Stromal cell of bone marrow (primary cell): ENCODE measurements at regions not wholly inside any gene's neighbourhood (a gene's known extent, or its start where the extent isn't known, plus 50 kb on each side); places are given as distances from the start of the nearest gene placed in this dataset.

ENCODE experiments used
- DNase-seq: peaks from one replicate; pipeline ENCODE4 v3.0.0-alpha.2; 2012; ENCODE audit warnings: low read depth

DNA sequence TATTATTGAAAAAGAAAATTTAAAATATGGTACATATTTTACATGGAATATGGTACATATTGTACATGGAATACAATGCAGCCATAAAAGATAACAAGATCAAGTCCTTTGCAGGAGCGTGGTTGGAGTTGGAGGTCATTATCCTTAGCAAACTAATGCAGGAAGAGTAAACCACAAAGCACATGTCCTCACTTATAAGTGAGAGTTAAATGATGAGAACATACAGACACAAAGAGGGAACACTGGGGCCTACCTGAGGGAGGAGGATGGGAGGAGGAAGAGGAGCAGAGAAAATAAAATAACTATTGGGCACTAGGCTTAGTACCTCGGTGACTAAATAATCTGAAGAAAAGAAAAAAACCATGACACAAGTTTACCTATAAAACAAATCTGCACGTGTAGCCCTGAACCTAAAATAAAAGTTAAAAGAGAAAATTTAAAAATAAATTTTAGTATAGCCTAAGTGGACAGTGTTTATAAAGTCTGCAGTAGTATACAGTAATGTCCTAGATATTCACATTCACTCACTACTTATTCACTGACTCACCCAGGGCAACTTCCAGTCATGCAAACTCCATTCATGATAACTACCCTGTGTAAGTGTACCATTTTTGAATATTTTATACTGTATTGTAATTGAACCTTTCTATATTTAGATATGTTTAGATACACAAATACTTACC, 204.4 kb downstream of the FAM76B start:
- DNase-seq = no peak

DNA sequence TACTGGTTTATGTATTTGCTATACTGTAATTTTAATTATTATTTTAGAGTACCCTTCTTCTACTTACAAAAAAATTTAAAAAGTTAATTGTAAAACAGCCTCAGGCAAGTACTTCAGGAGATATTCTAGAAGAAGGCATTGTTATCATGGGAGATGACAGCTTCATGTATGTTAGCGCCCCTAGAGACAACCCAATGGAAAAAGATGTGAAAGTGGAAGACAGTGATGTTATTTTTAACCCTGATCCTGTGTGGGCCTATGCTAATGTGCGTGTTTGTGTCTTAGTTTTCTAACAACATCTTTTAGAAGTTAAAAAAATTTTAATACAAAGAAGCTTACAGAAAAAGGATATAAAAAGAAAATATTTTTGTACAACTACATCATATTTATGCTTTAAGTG, 205.0 kb downstream of the FAM76B start:
- DNase-seq = no peak

DNA sequence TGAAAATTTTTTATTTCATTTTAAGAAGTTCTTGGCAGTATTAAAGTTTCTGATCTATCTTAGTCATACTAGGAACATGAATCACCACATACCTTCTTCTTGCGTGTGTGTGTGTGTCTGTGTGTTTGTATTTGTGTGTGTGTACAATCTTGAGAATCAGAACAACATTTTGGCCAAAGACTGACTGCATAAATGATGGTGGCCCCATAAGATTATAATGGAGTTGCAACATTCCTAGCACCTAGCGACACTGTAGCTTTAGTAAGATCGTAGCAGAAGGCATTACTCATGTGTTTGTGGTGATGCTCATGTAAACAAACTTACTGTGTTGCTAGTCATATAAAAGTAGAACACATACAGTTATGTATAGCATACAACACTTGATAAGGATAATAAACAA, 205.4 kb downstream of the FAM76B start:
- no peak for DNase-seq

DNA sequence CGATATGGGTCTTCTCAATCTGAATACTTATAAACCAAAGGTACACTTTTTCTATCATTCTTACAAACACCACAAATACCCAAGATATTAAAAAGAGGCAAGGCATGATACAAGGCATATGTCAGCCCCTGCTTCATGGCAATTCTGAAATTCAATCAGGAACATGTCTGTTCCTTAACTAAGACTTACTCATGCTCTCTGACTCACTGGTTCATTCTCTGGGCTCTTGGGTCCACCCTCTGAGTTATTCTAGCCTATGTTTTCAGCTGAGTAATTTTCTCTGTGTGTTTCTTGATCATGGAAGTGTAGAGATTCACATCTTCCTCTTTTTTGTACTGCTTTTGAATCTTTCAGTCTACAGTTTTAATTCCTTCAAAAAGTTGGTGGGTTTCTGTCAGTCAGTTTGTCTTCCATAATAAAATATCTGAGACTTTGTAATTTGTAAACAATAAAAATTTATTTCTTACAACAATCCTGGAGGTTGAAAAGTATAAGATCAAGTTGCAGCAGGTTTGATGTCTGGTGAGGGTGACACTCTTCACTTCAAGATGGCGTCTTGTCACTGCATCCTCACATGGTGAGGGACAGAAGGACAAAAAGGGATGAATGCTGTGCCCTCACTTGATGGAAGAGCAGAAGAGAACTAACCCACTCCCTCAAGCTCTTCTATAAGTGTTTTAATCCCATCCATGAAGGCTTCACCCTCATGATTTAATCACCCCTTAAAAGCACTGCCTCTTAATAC, 211.7 kb downstream of the FAM76B start:
- DNase-seq = peak; percentile 88

DNA sequence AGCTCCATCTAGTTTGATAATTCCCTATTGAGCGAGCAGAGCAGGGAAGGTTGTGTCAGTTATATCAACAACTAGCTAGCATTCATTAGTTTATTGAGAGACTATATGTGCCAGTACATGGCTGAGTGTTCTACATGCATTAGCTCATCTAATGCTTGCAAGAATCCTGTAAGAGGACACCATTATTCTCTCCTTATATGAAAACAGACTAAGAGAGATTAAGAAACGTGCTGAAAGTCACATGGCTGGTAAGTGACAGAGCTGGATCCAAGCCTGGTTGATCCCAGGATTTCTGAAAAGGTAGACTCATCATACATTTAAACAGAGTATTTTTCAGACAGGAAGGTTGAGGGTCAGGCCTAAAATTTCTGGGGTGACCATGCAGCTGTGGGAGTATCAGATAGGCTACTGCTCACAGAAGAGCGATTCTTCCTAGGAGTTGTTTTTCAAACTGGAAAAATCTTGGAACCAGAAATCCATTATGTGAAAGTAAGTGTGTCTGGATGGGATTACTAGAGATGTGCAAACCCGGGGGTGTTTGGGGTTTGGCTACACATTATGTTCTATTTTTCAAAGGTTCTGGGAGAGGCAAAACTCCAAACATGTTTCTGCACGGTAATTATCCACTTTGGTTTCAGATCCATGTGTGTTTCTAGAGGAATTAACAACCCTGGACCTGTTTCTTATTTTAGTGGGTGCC, 213.3 kb downstream of the FAM76B start:
- DNase-seq = no peak

DNA sequence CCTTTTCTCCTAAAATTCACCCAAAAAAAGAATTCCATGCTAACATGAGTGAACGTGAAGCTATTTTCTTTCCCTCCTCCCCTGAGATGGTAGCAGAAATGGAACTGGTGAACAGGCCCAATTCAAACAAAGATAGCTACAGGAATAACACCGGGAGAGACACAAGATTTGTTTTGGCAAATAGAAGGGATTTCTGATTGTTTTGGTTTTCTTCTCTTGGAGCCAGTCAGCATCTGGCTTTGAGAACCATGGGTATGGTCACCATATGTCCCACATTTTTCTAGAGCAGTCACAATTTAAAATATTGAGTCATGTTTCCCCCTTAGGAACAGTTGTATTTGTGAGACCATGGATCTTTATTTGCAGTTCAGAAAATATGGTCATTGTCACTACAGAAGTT, 214.1 kb downstream of the FAM76B start:
- DNase-seq = no peak

DNA sequence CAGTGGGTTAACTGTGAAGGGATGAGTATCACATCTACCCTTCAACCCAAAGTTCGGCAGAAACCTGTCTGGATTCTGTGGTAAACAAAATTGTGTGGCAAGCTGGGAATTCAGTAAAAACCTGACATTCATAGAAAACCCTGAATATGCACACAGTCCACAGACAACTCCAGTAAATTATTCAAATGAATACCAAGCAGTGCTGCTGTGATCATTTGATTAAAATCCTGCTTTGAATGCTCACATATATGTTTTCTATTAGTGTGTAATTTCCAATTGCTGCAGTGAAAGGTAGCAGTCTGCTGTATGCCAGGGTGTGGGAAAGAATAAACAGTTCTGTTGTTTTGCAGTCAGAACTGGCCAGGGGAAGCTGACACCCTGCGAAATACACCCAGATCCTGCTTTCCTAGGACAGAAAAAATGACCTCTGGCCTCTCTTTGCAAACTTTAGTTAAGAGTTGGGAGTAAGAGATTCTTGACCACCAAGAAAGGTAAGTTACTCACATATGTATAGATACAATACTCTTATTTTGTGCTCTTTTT, 217.8 kb downstream of the FAM76B start:
- no peak for DNase-seq

DNA sequence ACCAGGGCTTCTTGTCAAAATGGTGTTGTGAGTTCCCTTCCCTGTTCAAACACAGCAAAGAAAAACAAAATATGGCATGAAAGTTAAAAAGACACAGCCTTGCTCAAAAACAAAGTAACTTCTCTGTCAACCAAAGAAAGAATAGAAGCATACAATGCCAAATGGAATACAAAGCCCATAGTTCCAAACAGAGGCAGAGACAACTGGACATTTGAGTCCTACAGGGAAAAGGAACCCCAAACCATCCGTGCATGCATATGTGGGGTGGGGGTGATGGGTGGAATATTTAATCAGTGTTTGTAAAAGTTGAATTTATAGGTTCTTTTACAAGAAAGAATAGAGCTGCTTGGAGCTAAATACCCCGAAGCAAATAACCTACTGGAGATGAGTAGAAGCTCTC, 218.7 kb downstream of the FAM76B start:
- DNase-seq = no peak

DNA sequence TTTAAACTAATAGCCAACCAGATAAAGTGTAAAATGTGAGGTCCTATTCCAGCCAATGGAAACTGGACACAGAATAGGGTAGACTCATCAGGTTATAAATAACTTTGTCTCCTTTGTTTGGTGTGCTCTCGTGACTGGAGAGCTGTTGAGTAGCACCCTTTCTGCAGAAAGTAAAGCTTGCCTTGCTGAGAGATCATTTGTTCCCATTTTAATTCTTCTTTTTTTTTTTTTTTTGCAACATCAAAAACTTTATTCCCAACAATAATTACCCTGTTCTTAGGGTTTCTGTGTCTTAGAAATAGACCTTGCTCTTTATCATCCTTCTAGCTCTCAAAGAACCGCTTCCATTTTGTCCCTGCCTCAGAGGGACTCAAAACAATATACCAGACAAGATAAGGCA, 220.4 kb downstream of the FAM76B start:
- DNase-seq = no peak

DNA sequence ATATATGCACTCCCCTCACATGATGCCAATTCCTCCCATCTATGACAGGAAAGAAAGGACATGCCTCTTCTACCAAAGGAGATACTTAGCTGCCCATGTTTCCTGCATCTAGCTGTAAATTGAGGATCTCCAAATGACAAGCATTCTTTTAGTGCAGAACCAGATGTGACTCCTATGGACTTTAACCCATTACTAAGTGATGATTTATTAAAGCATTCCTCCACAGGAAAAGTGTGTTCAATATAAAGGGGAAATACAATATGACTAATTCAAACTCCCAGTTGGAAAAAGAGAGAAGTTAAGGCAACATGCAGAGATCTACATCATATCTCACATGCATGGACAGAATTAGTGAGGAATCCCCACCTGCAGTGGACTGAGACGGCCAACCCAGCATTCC, 221.3 kb downstream of the FAM76B start:
- no peak for DNase-seq

DNA sequence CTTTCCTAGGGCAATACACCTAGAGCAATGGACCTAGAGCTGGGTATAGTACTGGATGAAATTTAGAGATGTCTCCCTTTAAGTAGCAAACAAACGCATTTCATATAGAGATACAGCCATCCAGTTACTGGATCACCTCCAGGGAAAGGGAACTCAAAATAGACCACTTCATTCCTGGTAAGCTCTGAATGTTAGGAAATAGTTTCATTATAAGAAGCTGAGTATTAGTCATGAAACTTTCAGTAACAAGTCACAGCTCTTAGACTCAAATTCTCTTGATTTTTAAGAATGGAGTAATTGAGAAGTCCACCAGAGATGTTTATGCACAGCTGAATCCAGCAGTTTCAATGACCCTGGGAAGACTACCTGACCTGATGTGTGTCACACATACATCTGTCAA, 221.9 kb downstream of the FAM76B start:
- DNase-seq = peak; percentile 50

DNA sequence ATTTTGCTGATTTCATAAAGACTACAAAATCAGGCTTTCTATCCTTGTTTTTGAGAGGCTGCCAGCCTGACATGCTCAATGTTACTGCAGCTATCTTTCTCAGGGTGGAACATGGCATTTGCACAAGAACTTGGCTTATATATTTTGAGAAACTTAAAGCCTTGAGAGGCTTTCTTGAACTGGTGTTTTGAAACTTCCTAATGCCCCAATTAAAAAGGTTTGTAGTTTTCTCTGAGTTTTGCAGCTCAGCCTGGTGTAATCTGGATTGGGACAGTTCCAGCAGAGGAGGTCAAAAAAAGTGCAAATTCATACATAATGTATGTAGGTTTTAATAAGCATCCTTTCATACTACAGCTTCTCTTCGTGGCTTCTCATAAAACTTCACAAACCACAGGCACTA, 223.4 kb downstream of the FAM76B start:
- DNase-seq = no peak

DNA sequence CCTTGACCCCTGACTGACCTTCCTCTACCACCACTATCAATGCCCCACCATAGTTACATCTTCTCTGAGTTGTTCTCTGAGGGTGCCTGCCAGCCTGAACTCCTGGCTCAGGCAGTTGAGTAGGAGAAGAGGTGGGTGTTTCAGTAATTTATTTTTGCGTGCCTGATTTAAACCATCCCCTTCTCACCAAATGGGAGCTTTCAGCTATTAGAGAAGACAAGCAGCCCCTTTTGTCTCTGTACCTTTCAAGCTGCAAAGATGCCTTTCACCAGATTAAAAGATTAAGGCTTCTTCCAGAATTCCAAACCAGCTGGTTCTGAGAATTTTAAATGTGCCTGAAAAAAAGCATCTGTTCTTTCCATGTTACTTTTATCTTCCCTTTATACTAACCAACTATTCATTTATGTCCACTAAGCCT, 223.8 kb downstream of the FAM76B start:
- no peak for DNase-seq

DNA sequence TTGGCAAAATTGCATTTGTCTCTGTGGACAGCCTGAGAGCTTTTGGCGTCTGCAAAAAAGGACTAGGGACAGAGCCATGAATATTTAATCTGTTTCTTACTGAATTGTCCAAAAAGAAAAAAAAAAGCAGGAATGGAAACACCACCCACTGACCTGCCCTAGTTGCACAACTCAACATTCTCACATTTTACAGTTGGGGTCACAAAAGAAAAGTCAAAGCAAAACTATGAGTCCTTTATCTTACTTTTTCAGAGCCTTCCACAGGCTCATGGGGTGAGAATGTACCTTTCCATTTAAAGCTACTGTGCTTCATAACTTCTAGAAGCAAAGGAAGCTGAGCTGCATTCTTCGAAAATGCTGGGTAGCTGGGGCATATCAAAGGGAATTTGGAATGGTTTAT, 225.7 kb downstream of the FAM76B start:
- no peak for DNase-seq

DNA sequence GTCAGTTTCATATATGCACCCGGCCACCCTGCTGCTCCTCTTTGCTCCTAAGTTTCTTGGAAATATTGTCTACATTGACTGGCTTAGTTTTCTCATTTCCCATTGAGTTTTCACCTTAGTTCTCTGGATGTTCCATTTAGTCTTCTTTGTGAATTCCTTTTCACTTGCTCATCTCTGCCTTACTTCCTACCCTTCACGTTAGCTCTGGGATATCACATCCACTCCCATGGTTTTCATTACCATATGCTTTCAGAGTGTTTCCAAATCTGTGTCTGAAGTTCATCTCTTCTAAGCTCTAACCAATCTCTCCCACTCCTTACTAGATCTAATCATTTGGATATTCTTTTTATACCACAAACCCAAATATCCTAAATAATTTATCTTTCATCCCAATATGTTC, 226.4 kb downstream of the FAM76B start:
- DNase-seq = no peak

DNA sequence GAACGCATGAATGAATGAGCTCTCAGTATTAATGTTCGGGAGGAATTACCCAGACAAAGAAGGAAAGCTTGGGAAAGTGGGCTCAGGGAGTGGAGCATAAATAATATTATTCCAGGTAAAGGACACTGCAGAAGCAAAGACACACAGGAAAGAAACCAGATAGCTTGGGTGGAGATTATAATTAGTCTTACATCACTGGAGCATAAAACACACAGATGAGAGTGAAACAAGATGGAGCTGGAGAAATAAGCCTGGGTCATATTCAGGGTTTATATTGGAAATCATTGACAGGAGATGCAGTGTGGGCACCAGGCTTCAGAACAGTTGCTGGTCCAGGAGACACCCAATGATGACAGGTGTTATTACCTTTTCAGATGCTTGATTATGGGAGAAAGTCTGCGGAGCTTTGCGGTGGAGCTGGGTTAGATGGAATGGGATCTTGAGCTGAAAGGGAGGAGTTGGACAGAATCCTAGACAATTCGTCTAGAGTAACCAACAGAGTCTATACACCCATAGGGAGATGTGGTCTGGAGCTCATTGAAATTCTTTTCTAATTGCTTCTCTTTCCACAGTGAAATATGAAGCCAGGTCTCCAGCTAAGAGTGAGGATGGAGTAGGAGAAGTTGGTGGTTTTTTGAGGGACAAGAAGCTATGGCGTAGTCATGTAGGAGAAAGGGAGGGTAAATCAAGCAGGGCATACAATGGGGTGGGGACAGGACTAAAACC, 227.2 kb downstream of the FAM76B start:
- DNase-seq = no peak

DNA sequence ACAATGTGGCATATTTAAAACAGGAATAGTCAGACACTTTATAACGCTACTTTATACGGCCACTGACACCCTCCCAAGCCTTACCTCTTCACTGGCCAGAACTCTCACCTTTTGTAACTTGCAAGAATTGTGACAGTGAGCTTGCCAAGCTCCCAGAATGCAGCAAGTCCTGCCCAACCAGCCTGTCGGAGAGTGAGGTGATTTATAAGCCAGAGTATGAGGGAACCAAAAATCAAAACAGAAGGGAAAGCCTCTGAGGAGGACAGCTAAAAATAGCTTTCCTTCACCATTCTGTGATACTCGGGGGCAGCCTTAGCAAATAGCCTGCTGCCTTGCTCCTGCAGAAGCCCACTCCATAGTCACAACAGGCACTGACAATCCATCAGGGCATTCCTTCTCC, 229.7 kb downstream of the FAM76B start:
- no peak for DNase-seq

DNA sequence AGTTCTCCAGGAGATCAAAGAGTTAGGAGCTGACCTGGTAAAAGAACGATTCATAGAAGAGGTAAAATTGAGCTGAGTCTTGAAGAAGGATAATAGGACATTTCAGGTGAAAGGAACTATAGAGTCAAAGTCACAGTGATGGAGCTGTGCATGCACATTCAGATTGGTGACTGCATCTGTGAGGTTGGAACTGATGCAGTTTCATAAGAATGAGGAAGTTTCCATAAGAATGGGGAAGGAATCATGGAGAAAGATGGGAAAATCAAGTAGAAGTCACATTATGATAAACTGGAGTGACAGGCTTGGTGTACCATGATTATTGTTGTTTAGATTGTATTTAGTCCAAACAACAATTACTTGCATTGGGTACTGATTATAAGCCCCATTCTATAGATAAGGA, 232.2 kb downstream of the FAM76B start:
- DNase-seq = no peak

DNA sequence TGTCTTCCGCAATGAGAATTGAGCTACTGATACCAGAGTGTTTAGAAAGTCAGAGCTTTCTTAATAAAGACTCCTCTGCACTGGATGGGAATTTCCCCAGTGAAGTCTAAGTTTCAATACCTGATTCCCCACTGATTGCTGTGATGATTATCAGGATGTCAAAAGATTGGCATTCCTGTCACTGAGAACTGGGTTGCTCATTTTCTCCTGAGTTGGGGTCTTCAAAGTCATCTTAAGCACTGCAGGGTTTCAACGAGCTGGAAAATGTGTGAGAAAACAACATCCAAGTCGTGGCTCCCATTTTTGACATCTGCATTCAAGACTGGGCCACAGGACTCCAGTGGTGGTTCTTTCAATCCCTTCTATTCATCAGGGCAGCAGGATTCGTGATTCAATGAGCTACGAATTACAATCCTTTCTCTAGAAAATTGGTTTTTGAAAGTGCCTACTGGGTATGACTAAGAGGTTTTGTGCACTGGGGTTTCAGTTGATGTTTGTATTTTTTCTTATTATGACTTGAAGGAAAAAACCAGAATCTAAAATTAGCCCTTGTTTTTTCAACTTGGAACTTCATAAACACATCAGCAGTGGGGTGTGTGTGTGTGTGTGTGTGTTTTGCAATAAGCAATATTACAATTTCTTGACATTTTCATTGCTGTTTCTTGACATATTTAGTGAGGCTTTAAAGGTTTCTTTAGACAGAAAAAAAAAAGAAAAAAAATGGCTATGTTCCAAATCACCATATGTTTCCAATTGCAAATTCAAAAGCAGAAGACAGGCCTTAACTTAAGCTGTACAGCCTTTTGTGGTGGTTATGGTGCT, 233.0 kb downstream of the FAM76B start:
- peak; percentile 61 for DNase-seq

DNA sequence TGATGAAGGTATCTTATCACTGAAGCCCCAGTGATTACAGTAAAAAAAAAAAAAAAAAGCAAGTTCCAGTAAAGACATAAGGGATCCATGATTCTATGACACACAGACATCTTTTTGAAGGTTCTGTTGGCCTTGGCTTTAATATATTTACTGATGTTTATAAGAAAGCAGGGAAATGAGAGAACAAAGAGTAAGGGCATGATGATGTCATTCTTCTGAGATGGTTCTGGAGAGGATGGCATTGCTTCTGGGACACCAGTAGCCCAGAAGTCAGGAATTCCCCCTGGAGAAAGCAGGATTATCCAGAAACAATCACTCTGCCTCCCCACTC, 233.6 kb downstream of the FAM76B start:
- no peak for DNase-seq

DNA sequence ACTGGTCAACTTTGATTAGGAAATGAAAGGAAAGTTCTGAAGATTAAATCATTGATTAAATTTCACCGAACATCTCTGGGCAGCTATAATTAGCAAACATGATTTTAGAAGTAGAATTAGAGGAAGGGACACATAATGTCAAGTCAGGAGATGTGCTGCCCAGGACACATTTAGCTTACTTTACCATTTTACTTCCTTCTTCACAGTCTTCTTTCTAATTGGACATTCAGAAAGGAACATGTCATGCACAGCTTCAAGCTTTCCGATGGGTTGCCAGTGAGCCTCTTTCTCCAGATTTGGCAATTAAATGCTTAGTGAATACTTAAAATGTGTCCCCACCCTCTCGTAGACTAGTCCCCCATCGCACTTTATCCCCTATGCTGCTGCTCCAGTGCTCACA, 234.7 kb downstream of the FAM76B start:
- DNase-seq = no peak

DNA sequence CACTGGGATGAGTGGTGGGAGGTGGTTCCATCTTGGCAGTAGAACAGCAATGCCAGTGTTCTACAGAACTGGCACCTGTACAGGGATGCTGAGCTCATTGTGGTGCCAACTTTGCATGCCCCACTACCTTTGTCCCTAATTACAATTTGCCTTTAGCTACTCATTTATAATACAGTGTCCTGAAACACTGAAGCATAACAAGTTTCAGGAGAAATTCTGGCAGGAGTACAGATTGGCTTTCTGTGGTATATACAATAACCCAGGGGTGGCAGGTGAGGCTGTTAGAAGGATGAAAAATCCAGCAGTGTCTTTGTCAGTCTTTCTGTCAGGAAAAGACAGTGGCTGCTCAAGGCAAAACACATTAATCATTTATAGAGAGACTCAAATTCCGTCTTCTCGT, 240.3 kb downstream of the FAM76B start:
- DNase-seq = no peak
